ENCODE measurements at regions not wholly inside any gene's neighbourhood (a gene's known extent, or its start where the extent isn't known, plus 50 kb on each side); places are given as distances from the start of the nearest gene placed in this dataset.

DNA sequence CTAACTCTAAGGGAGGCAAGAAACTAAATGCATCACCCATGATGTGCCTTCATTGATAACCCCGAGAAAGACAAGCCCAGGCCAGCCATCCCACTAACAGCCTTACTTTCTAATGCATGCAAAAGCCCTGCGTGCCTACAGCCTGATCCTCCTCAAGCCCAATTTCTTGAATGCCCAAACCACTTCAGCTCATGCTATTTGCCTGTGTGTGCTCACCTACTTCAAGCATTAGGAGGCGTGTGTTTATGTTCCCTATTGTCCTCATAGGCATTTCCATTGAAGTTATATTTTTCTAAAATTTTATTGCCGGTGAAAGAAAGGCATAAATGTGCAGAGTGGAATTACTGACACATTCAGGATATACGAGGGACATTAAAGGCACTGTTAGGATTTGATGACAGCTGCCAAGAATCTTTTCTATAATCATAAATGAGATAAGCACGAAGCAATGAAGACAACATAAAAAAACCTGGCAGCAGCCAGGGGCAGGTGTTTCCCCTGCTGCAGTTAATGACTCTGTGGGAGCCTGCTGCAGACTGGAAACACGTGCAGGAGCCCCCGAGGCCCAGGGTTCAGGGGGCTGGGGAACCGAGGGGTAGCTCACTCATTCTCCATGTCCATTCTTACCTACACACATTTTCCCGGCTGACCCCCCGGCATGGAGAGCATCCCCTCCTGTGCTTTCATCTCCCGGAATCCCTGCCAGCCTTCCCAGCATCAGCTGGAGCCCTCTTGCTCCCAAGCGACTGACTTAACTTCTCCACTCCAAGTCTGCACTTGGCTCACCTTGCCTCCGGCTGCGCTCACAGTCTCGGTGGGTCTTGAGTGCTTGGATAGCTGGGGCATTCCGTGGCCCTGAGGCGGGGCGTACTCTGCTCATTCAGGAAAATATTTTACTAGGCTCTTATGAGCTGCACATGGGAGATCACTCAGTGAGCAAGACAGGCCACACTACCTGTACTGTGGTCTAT lies 292.3 kb upstream of the SIX2 start:
- H3K4me3 ChIP-seq (ENCODE audit: low read depth, low read length), result no peak overlapping the region
- no peak for DNase-seq (ENCODE audit: low read depth)
- TF ChIP-seq POLR2A (IDR thresholded peaks at IDR 0.05; ENCODE audit: extremely low read depth, insufficient read length), result no peak
- TF ChIP-seq, protein P1, sequence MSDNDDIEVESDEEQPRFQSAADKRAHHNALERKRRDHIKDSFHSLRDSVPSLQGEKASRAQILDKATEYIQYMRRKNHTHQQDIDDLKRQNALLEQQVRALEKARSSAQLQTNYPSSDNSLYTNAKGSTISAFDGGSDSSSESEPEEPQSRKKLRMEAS (IDR thresholded peaks at IDR 0.05; ENCODE audit: low read depth, low read length), result no peak
- no peak for TF ChIP-seq MYC (IDR thresholded peaks at IDR 0.05; ENCODE audit: low read depth, low read length)
- TF ChIP-seq, protein P2, sequence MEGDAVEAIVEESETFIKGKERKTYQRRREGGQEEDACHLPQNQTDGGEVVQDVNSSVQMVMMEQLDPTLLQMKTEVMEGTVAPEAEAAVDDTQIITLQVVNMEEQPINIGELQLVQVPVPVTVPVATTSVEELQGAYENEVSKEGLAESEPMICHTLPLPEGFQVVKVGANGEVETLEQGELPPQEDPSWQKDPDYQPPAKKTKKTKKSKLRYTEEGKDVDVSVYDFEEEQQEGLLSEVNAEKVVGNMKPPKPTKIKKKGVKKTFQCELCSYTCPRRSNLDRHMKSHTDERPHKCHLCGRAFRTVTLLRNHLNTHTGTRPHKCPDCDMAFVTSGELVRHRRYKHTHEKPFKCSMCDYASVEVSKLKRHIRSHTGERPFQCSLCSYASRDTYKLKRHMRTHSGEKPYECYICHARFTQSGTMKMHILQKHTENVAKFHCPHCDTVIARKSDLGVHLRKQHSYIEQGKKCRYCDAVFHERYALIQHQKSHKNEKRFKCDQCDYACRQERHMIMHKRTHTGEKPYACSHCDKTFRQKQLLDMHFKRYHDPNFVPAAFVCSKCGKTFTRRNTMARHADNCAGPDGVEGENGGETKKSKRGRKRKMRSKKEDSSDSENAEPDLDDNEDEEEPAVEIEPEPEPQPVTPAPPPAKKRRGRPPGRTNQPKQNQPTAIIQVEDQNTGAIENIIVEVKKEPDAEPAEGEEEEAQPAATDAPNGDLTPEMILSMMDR (IDR thresholded peaks at IDR 0.05; ENCODE audit: low read depth, low read length), result no peak

DNA sequence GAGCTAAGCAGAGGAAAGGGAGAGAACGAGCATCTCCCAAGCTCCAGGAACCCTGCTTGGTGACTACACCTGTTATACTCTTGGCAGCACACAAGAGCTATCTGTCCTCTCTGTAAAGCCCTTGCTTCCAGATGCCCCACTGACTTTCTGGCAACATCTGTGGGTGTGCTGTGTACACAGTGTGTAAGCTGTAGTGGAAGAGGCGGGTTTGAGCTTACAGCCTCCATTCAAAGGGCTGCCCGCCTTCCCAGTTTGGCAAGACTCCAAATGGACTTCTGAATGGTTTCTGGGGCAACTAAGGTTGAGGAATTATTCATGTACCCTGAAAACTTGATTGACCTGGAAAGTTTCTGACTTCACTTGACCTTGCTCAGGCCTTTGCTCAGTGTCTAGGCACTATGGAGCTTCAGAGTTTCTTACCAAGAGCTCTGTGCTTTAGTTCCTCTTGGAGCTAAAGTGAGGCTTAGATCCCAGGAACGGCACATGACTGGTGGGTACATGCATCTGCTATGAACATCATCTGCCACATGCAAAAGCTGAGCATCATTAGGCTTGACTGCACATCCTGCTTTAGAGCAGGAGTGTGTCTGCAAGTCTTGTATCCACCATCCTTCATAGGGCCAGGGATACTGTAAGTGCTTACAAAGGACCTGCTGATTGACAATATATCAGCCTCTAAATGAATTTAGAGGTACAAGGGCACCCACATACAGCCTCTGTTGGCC lies 290.9 kb upstream of the SIX2 start:
- TF ChIP-seq, protein P2 (IDR thresholded peaks at IDR 0.05; ENCODE audit: low read depth, low read length), result no peak
- TF ChIP-seq, protein P1 (IDR thresholded peaks at IDR 0.05; ENCODE audit: low read depth, low read length), result no peak
- no peak for TF ChIP-seq MYC (IDR thresholded peaks at IDR 0.05; ENCODE audit: low read depth, low read length)
- TF ChIP-seq POLR2A (IDR thresholded peaks at IDR 0.05; ENCODE audit: extremely low read depth, insufficient read length), result no peak
- no peak for DNase-seq (ENCODE audit: low read depth)
- H3K4me3 ChIP-seq (ENCODE audit: low read depth, low read length), result no peak overlapping the region

DNA sequence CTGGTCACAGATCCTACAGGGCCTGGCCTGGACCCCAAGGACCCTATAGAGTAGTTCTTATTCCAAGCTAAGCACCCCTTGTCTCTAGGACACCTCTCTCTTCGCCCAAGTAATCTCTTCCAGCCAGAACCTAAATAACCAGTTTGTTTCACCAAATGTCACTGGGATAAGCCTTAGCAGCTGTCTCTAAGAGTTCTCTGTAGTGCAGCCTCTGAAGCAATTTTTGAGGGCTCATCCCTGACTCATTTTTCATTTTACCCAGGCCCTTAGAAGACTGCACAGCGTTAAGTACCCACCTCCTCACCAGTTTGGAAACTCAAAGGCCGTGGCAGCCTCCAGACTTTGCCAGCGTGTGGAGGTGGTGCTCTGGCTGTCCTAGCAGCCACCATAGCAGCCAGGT lies 290.1 kb upstream of the SIX2 start:
- DNase-seq (ENCODE audit: low read depth), result no peak
- TF ChIP-seq, protein P1 (IDR thresholded peaks at IDR 0.05; ENCODE audit: low read depth, low read length), result no peak
- no peak for TF ChIP-seq MYC (IDR thresholded peaks at IDR 0.05; ENCODE audit: low read depth, low read length)
- no peak for TF ChIP-seq POLR2A (IDR thresholded peaks at IDR 0.05; ENCODE audit: extremely low read depth, insufficient read length)
- TF ChIP-seq, protein P2 (IDR thresholded peaks at IDR 0.05; ENCODE audit: low read depth, low read length), result no peak
- no peak overlapping the region for H3K4me3 ChIP-seq (ENCODE audit: low read depth, low read length)

DNA sequence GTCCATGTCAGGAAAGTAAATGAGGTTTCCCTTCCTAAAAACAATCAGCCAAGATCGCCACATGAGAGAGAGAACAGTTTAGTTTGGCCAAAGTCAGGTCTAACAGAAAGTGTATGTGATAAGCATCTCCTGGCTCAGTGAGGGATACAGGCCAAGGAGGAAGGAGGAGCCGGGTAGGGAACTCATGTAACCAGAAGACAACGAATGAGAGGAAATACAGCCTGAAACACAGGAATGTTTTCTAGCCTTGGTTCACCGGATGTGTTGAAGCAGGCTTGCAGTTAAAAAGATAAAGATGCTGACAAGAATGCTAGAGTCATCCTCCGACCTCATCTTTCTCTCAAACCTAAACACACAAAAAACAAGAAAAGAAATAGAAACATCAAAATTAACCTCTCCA lies 283.9 kb upstream of the SIX2 start:
- no peak for DNase-seq (ENCODE audit: low read depth)
- TF ChIP-seq, protein P2 (IDR thresholded peaks at IDR 0.05; ENCODE audit: low read depth, low read length), result no peak
- TF ChIP-seq POLR2A (IDR thresholded peaks at IDR 0.05; ENCODE audit: extremely low read depth, insufficient read length), result no peak
- TF ChIP-seq, protein P1 (IDR thresholded peaks at IDR 0.05; ENCODE audit: low read depth, low read length), result no peak
- TF ChIP-seq MYC (IDR thresholded peaks at IDR 0.05; ENCODE audit: low read depth, low read length), result no peak
- no peak overlapping the region for H3K4me3 ChIP-seq (ENCODE audit: low read depth, low read length)

DNA sequence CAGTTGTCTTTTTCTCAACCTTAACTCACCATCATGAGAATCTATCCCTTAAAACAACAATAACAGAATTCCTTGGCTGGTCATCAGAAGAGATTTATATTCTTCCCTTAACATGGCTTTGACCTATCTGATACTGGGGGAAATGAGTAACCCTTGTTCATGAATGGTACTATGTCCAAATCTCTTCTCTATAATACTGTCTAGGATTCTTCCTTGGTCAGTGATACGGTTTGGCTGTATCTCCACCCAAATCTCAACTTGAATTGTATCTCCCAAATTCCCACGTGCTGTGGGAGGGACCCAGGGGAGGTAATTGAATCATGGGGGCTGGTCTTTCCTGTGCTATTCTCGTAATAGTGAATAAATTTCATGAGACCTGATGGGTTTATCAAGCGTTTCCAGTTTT lies 282.0 kb upstream of the SIX2 start:
- no peak overlapping the region for H3K4me3 ChIP-seq (ENCODE audit: low read depth, low read length)
- DNase-seq (ENCODE audit: low read depth), result no peak
- TF ChIP-seq POLR2A (IDR thresholded peaks at IDR 0.05; ENCODE audit: extremely low read depth, insufficient read length) (no peak), MYC (IDR thresholded peaks at IDR 0.05; ENCODE audit: low read depth, low read length) (no peak)
- TF ChIP-seq, protein P1 (IDR thresholded peaks at IDR 0.05; ENCODE audit: low read depth, low read length), result no peak

Measured in NB4 (cell line).